Motor neuron (in vitro differentiated cells): ENCODE measurements at regions not wholly inside any gene's neighbourhood (a gene's known extent, or its start where the extent isn't known, plus 50 kb on each side); places are given as distances from the start of the nearest gene placed in this dataset.

Source experiments
- ATAC-seq, 8 experiments: fragments of 200-7000 bp; cut with Tn5 transposase; replicated peaks in 6 of 8; 2 replicates each; pipeline ENCODE4 v1.8.0; 2021; ENCODE audit warnings: mild to moderate bottlenecking in 8 of 8, moderate library complexity in 8 of 8
- H3K27ac ChIP-seq, 2 donors: fragments of 250-450 bp; sonication (Bioruptor Pico); 2 replicates each; pipeline ENCODE4 v1.9.0; 2021; ENCODE audit warnings: antibody characterized with exemption in 2 of 2, mild to moderate bottlenecking in 2 of 2, moderate library complexity in 1 of 2
- H3K4me1 ChIP-seq, 2 donors: fragments of 250-450 bp; sonication (Bioruptor Pico); replicated peaks in 1 of 2; 2 replicates each; pipeline ENCODE4 v1.6.1; 2021; ENCODE audit warnings: antibody characterized with exemption in 2 of 2, mild to moderate bottlenecking in 2 of 2, moderate library complexity in 1 of 2
- H3K4me3 ChIP-seq, 5 donors: fragments of 250-450 bp; sonication (Bioruptor Pico); 2 replicates each; pipeline ENCODE4 v1.9.0; 2021; ENCODE audit warnings: antibody characterized with exemption in 5 of 5, mild to moderate bottlenecking in 5 of 5, moderate library complexity in 4 of 5
- WGBS, 10 experiments: fragments of 450-650 bp; shearing (Covaris generic); methylation state at CpG; one replicate each; pipeline ENCODE4 v1.0.0; 2022; 5-methylcytosine and 5-hydroxymethylcytosine counted together
- in situ Hi-C, 9 experiments: fragments of 400-800 bp; cut with MboI; loops; one replicate each; pipeline ENCODE4 v1.15.0; 2021; ENCODE audit warnings: low sequenced_read_pairs in 9 of 9, low pct_unique_long_range_greater_than_20kb in 2 of 9; ENCODE audit not compliant: unreplicated experiment in 9 of 9

GRCh38 chr6:1040393-1040792 lies 271.5 kb upstream of the FOXQ1 start:
- in situ Hi-C loops: no loop called here
- no peak for ATAC-seq
- 31 to 100% (median 79%) methylated on average over 1 to 6 of the region's 12 CpGs; no CpG with 5 or more reads in 1 of the 10 experiments for WGBS, 10 experiments

DNA sequence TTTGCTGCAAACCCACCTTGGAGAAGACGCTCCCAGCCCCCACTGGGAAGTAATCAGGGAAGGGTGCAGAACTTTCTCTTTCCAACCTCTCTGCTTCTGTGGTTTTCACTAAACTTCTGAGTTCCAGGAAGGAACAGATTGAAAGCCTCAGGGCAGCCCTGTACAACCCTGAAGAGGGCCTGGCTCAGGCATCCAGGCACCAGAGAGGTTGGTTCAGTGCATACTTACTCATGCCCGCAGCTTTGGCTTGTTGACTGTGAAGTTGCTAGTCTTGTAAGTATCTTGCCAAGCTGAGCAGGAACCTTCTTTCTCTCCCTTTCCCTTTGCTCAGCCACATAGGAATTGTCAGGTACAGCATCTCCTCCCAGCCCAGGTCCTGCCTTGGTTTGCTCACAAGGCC lies 272.2 kb upstream of the FOXQ1 start:
- no peak overlapping the region for H3K4me3 ChIP-seq
- ATAC-seq: no peak
- WGBS, 10 experiments: 62 to 100% (median 83%) methylated on average over 2 of the region's 2 CpGs; no CpG with 5 or more reads in 6 of the 10 experiments
- no peaks in the 10 kb centered on the region for H3K4me1 ChIP-seq
- in situ Hi-C loops: no loop called here
- H3K27ac ChIP-seq: no peak overlapping the region

More at GRCh38 chr6:1040393-1040792, 271.5 kb upstream of the FOXQ1 start:
- no peak overlapping the region for H3K4me3 ChIP-seq
- H3K27ac ChIP-seq: no peak overlapping the region
- H3K4me1 ChIP-seq: no peaks in the 10 kb centered on the region

DNA sequence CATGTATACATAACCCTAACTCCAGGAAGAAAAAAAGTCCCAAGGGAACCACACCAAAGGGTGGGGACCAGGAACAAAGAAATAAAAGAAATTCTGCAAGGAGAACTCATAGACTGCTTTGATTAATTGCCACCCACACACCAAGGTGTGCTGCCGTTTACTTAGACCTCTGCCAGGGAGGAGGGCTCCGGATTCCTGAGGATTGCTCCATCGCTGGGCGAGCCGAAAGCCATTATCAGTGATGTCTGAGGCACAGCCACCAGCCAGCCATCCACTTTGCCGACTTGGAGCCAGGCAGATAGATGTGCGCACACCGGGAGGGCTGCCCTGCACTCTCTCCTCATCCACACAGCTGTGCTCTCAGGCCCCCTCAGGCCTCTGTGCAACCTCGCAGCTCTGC lies 272.7 kb upstream of the FOXQ1 start:
- Histone ChIP-seq H3K4me3 (no peak overlapping the region), H3K4me1 (no peaks in the 10 kb centered on the region), H3K27ac (no peak overlapping the region)
- WGBS, 10 experiments: 72 to 91% (median 90%) methylated on average over 2 to 6 of the region's 9 CpGs; no CpG with 5 or more reads in 7 of the 10 experiments
- no peak for ATAC-seq
- in situ Hi-C loops: no loop called here

DNA sequence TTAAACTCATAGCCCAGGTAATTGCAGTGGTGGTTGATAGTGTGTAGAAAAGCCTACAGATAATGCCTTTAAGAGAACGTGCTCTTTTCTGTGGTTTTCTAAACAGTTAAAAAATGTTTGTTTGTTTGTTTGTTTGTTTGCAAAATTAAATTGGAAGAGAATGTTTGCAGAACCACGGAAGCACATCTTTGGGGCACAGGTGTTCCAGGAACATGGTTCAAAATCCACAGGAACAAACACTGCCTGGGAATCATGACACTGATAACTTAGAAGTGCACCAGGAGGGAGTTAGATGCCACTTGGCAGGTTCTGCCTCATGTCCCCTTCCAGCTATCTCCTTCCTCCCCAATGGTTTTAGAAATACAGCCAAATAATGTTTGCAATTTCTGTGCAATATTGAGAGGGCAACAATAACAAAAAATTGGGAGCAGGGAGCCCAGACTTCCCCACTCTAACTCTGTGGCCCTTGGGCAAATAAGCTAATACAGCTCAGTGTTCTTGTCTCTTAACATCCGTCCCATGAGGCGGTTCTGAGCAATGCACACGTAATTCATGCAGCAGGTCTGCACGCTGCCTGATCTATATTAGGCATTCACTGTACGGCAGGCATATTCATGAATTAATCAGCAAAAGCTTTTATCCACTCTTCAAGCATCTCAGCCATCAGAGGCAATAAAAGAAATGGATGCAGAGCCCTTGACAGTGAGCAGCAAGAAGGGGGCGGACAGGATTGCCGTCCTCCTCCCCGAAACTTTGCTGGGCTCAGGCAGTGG lies 274.3 kb upstream of the FOXQ1 start:
- in situ Hi-C loops: no loop called here
- H3K4me3 ChIP-seq: no peak overlapping the region
- no peak overlapping the region for H3K27ac ChIP-seq
- WGBS, 10 experiments: 4 to 89% (median 74%) methylated on average over 1 to 10 of the region's 10 CpGs; no CpG with 5 or more reads in 1 of the 10 experiments
- ATAC-seq: peak in 4 of 8 experiments; percentile 10 to 85 (median 49)
- no peaks in the 10 kb centered on the region for H3K4me1 ChIP-seq

- in situ Hi-C loops: no loop called here
- 23 to 96% (median 77%) methylated on average over 2 to 7 of the region's 11 CpGs; no CpG with 5 or more reads in 1 of the 10 experiments for WGBS, 10 experiments
- ATAC-seq: peak in 2 of 8 experiments; percentile 8 to 55
- H3K27ac ChIP-seq: no peak overlapping the region
- no peak overlapping the region for H3K4me3 ChIP-seq
- H3K4me1 ChIP-seq: no peaks in the 10 kb centered on the region
These were observed 276.5 kb upstream of the FOXQ1 start for GRCh38 chr6:1035401-1035800.

DNA sequence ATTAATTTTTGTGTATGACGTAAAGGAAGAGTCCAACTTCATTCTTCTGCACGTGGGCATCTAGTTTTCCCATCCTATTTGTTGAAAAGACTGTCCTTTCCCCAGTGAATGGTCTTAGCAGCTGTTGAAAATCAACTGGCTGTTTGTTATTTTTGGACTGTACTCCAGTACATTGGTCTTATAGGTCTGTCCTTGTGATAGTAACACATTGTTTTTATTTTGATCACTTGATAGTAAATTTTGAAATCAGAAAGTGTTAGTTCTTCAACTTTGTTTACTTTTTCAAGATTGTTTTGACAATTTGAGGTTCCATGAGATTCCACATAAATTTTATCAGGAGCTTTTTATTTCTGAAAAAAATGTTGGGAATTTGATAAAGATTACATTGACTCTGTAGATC lies 280.2 kb upstream of the FOXQ1 start:
- 20 to 80% (median 60%) methylated on average over 1 to 2 of the region's 2 CpGs for WGBS, 10 experiments
- no peak overlapping the region for H3K27ac ChIP-seq

GRCh38 chr6:1029141-1029540 lies 282.8 kb upstream of the FOXQ1 start:
- no peak for ATAC-seq
- H3K4me1 ChIP-seq: no peaks in the 10 kb centered on the region
- no peak overlapping the region for H3K27ac ChIP-seq
- H3K4me3 ChIP-seq: no peak overlapping the region
- 14 to 100% (median 65%) methylated on average over 1 to 4 of the region's 5 CpGs; no CpG with 5 or more reads in 6 of the 10 experiments for WGBS, 10 experiments
- in situ Hi-C loops: no loop called here

More for the DNA sequence above, 280.2 kb upstream of the FOXQ1 start:
- Histone ChIP-seq H3K4me1 (no peaks in the 10 kb centered on the region), H3K4me3 (no peak overlapping the region)
- in situ Hi-C loops: no loop called here
- no peak for ATAC-seq

- no peaks in the 10 kb centered on the region for H3K4me1 ChIP-seq
- no peak overlapping the region for H3K27ac ChIP-seq
- 80 to 100% (median 93%) methylated on average over 1 to 8 of the region's 8 CpGs; no CpG with 5 or more reads in 2 of the 10 experiments for WGBS, 10 experiments
- no peak overlapping the region for H3K4me3 ChIP-seq
- no peak for ATAC-seq
- in situ Hi-C loops: no loop called here
These were observed 283.2 kb upstream of the FOXQ1 start for GRCh38 chr6:1028723-1029122.

DNA sequence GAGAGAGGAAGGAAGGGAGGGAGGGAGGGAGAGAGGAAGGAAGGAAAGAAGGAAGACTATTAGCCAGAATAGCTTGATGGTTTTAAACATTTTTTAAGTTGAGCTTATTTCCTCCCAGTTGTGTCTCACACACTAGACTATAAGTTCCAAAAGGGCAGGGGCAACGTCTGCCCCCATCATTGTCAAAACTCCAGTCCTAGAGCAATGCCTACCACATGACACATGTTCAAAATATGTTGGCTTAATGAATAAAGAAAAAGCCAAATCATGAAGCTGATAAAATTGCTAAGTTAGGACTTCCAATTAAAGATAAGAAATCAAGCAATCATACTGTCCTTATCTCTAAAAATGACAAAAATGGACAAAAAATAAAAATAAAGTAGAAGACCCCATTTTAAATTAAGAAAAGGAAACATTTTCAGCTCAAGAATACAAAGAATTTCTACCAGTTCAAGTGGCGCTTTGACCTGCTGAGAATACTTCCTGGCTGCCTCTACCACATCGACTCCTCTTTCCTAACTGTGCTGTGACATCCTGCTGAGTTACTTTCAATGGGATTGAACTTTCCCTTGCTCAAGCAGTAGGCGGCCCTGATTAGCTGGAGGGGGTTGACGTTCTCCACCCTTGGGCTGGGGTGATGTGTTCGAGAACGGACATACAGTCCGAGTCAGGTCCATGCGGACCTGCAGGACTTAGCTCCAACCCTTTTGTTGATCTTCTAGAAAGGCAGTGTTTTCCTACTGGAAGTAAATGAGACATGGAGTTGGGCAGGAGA lies 283.9 kb upstream of the FOXQ1 start:
- Histone ChIP-seq H3K27ac (no peak overlapping the region), H3K4me3 (no peak overlapping the region), H3K4me1 (no peaks in the 10 kb centered on the region)
- WGBS, 10 experiments: 50 to 80% (median 63%) methylated on average over 1 to 9 of the region's 9 CpGs; no CpG with 5 or more reads in 1 of the 10 experiments
- no peak for ATAC-seq
- in situ Hi-C loops: no loop called here

- no peak overlapping the region for H3K4me3 ChIP-seq
- in situ Hi-C loops: no loop called here
- ATAC-seq: no peak
- H3K4me1 ChIP-seq: no peaks in the 10 kb centered on the region
- WGBS, 10 experiments: 17 to 75% (median 53%) methylated on average over 1 to 6 of the region's 9 CpGs; no CpG with 5 or more reads in 2 of the 10 experiments
- no peak overlapping the region for H3K27ac ChIP-seq
These were observed 284.6 kb upstream of the FOXQ1 start for GRCh38 chr6:1027109-1027794.

- Histone ChIP-seq H3K4me3 (no peak overlapping the region), H3K4me1 (no peaks in the 10 kb centered on the region), H3K27ac (no peak overlapping the region)
- WGBS, 10 experiments: 57 to 100% (median 80%) methylated on average over 1 to 3 of the region's 3 CpGs; no CpG with 5 or more reads in 4 of the 10 experiments
- ATAC-seq: no peak
- in situ Hi-C loops: no loop called here
These were observed 286.1 kb upstream of the FOXQ1 start for GRCh38 chr6:1025821-1026220.

DNA sequence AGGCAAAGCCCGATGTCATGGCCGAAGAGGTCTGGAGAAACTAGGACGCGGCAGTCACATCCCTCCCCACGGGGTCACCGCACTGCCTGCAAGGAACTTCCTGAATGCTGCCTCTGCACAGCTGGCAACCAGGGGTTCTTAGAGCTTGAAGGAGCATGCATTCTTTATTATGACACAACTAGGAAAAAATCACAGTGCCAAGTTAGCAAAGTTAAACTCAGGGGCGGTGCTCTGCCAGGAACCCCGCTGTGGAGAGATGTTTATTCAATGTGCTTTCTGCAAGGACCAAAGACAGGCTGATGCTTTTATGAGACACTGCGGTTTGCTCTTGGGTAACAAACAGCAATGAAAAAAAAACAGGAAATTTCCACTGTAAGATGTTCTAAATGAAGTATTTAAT lies 287.3 kb upstream of the FOXQ1 start:
- in situ Hi-C loops: no loop called here
- Histone ChIP-seq H3K4me1 (no peaks in the 10 kb centered on the region), H3K27ac (no peak overlapping the region), H3K4me3 (no peak overlapping the region)
- ATAC-seq: peak in 4 of 8 experiments; percentile 21 to 62 (median 46)
- 0 to 63% (median 15%) methylated on average over 1 to 9 of the region's 9 CpGs for WGBS, 10 experiments

GRCh38 chr6:1024161-1024560 lies 287.7 kb upstream of the FOXQ1 start:
- no peak for ATAC-seq
- Histone ChIP-seq H3K4me1 (no peaks in the 10 kb centered on the region), H3K27ac (no peak overlapping the region), H3K4me3 (no peak overlapping the region)
- in situ Hi-C loops: no loop called here
- WGBS, 10 experiments: 0 to 80% (median 51%) methylated on average over 1 to 2 of the region's 6 CpGs; no CpG with 5 or more reads in 4 of the 10 experiments
